NCI-H226 (cell line): ENCODE measurements at regions not wholly inside any gene's neighbourhood (a gene's known extent, or its start where the extent isn't known, plus 50 kb on each side); places are given as distances from the start of the nearest gene placed in this dataset.

Experiments used
- DNase-seq: peaks from one replicate; pipeline ENCODE4 v3.0.0-alpha.2; 2015

GRCh38 chr14:81673930-81674329 is 140.3 kb upstream of the SEL1L start:
- DNase-seq, result no peak

GRCh38 chr14:81676395-81676794 is 142.7 kb upstream of the SEL1L start:
- DNase-seq, result no peak

DNA sequence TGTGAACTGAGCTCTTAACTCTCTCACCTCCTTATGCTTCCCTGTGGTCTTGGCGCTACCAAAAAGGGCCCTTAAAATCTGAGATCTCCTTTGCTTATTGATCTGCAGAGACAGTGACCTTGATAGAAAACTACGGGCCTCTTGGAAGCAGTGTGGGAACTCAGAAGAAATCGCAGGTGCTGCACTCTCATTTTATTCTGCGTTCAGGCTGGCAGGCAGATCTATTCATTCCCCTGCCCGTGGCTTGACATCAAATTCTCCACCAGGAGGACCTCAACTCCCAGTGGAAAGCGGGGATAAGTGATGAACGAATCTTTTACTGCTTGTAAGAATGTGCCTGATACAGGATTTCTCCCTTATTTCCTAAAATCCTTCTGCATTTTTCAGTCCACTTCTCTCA is 143.2 kb upstream of the SEL1L start:
- DNase-seq, result no peak

DNA sequence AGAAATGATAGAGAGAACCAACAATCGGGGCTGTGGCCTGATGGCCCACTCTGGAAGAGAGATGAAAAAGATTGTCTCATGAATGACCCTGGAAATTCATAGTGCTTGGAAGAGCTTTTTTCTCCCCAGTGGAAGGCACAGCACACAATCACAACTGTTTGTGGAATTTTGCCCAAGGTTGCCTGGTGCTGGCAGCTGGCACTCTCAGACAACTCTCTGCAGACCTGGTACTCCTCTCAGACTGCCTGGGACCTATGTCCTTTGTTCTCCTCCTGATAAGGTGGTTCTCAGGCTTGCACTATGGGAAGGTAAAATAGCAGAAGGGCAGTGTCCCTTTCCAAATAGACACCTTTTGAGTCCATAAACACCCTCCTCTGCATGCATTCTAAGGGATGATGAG is 144.1 kb upstream of the SEL1L start:
- DNase-seq, result no peak

GRCh38 chr14:81679226-81679625 is 145.6 kb upstream of the SEL1L start:
- no peak for DNase-seq

GRCh38 chr14:81681541-81681940 is 147.9 kb upstream of the SEL1L start:
- DNase-seq, result no peak

GRCh38 chr14:81682134-81682533 is 148.5 kb upstream of the SEL1L start:
- no peak for DNase-seq

DNA sequence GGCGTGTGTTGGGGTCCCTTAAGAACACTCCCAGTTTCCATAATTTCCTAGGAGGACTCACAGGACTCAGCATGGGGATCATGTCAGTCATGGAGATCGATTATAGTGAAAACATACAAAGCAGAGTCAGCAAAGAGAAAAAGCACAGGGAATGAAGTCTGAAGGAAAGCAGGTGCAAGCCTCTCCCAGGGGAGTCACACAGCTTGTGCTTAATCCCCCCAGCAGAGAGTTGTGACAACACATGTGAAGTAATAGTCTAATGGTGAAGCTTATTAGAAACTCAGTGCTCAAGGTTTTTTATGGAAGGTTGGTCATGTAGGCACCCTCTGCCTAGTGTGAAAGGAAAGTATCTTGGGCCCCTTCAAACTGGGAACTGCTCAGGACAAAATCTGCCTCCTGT is 149.0 kb upstream of the SEL1L start:
- no peak for DNase-seq

- no peak for DNase-seq
Observed at GRCh38 chr14:81684696-81685095, 151.0 kb upstream of the SEL1L start.

DNA sequence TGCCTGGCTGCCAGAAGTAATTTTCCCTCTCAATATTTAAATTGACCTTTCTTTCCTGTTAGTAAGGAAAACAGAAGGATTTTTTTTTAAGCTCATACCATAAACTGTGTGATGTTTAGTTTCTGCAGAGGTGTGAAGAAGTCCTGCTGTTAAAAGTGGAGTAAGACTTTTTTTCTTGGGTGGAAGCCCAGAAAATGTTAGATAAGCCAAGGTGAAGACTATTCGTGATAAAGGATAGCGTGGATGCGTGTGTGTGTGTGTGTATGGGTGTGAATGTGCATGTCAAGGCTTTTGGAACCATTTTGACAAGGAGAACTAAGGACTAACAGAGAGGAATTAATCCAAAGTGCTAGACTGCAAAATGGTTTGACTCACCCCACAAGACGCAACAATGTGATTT is 152.9 kb upstream of the SEL1L start:
- no peak for DNase-seq

DNA sequence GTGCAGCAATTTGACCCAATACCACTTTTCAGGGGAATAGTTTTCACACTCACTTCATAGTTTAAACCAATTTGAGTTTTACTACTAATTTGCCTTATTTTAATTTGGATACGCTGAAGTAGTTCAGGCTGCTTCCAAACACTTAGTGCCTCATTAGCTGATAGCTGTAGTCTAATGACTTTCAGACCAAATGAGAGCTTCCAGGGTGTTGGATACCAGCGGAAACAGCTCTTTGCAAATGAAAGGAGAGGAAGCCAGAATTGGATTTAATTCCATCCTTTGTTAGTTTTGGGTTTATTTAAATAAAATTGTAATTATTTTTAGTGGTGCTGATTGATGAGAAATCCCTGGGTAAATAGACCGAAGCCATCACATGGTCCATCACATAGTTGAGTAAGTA is 158.3 kb upstream of the SEL1L start:
- DNase-seq, result no peak

- no peak for DNase-seq
Observed at GRCh38 chr14:81694419-81694818, 160.8 kb upstream of the SEL1L start.

DNA sequence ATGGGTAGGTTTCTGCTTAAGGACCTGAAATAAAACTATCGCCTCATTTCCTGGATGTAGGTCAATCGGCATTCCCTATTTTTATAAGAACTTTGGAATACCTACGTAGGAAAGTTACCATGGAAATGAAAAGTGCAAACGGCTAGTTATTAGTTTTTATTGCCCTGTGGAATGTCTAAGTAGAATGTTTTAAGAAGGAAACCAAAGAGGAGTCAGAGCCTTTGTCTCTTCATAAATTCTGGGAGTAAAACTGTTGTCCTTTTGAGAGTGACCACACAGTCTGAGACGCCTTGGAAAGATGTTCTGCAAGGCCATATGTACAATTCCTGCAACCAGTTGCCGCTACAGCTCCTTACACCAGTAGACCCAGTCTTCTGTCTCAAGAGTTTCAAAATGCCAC is 176.0 kb upstream of the SEL1L start:
- no peak for DNase-seq

DNA sequence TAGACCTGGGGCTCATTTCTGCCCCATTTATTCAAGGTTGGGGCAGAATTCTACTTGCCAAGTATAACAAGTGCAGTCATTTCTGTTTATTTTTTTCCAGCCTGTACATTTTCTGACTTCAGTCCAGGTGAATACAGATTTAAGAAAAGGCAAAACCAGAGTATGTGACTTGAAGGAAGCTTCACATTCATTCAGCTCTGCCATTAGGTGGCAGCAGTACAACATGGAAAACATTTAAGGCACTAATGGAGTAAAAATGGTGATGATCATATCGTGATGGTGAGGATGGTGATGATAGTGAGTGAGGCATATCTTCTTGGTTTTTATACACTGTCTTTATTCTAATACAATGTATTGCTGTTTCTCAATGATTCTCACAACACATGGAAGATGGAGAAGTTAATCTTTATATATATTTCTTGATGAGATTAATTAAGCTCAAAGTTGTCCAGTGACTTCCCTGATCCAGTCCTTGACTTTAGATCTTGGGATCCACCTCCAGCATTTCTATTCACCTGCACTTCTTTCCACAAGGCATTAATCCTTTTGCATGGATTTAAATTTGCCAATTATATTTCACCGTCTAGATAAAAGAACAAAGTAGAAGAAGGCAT is 176.7 kb upstream of the SEL1L start:
- no peak for DNase-seq

DNA sequence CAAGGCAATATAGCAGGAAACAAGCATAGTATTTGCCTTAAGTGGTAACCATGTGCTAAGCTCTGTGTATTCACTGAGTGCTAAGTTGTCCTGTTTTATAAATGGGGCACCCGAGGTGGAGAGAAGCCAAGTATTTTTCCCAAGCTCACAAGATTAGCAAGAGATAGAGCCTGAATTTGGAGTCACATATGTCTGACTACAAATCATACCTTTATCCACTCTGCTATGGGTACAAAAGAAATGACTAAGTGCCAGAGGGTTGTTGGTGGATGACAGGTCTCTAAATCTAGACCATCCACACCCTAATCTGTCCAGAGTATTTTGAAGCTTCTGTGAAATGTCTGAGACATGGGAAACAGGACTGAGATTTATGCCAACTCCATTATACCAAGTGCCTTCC is 182.1 kb upstream of the SEL1L start:
- DNase-seq, result no peak

GRCh38 chr14:81716953-81717352 is 183.3 kb upstream of the SEL1L start:
- no peak for DNase-seq

DNA sequence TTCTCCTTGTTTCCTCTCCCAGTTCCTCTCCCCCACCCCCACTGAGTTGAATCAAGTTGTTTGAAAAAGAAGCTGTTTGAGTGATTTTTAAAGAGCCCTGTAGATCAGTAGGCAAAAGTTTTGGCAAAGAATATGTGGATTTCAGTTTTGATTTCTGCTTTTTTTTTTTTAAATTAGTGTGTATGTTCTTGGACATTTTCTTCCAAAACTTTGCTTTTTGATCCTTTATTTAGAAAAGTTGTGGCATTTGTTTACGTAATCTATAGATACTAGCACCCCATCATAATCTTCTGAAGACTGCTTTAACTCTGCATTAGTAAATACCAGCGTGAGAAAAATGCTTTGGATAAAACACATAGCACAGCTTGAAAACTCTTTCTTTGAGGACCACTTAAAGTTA is 190.3 kb upstream of the SEL1L start:
- no peak for DNase-seq

DNA sequence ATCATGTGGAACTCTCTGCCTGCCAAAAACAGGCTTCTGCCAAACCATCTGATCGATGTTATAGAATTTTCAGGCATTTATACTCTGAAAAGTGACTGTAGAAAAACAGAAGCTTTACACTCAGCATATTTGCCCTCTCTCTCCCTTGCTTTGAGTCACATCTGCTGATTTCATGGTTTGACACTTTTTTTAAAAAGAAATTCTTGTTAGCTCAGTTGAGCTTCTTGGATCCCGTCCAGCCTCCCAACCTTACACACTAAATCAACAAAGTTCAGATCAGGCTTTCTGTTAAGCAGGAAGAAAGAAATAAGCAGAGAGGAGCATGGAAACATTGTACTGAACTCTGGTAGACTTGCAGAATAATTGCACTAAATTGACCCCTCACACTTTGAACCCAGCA is 193.6 kb upstream of the SEL1L start:
- DNase-seq, result no peak

- no peak for DNase-seq
Observed at GRCh38 chr14:81728447-81728846, 194.8 kb upstream of the SEL1L start.

GRCh38 chr14:81729622-81730021 is 196.0 kb upstream of the SEL1L start:
- no peak for DNase-seq

DNA sequence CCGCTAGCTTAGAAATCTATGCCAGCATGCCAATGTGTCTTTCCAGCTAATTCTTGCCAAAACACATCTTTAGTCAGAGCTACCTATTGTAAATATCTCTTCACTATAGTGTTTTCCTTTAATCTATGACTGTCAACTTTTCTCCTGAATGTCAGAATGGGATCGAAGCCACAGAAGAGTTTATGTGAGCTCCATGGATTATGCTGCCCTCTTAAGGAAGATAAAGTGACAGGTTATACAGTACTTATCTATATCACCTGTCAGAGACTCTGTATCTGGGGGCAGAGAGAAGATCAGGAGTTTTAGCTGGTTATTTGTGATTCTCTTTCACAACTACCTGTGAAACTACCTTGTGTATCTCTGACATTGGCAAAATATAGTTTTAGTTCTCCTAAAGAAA is 204.3 kb upstream of the SEL1L start:
- no peak for DNase-seq

DNA sequence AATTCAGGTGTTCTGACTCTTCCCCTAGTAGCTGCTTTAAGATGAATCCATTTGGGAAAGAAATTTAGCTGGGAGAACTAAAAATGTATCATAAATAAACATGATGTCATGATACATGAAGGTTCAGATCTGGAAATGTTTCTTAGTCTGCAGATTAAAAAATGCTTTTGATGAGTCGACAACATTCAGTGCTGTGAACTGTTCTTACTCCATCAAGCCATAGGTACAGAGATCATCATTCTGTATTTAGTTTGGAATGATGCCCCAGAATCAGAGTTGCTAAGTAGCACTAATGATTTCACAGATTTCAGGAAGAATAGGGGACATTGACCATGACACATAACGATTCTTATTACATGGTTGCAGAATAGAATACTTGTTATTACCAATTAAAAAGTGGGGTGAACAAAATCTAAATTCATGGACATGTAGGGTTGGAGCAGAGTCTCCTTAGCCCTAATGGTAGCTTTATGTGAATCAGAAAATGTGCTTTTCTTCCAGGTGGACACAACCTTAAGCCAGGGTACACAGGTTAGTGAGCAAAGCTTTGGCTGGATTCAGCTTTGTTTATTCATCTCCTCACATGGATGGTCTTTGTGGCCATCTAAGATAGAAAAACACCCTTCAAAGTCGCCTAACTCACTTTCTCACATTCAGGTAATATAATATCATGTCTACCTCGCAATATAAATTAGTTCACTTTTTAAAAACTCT is 205.4 kb upstream of the SEL1L start:
- no peak for DNase-seq

- DNase-seq, result no peak
Observed at GRCh38 chr14:81743605-81744004, 210.0 kb upstream of the SEL1L start.

- no peak for DNase-seq
Observed at GRCh38 chr14:81751198-81751597, 217.5 kb upstream of the SEL1L start.

DNA sequence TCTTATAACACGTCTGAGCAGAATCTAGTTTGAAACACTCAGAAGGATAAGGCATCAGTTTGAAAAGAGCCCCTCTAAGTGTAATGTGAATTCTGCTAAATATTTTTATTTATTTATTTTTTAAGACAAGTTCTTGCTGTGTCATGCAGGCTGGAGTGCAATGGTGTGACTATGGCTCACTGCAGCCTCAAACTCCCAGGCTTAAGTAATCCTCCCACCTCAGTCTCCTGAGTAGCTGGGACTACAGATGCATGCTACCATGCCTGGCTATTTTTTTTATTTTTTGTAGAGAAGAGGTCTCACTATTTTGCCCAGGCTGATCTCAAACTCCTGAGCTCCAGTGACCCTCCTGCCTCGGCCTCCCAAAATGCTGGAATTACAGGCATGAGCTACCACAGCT is 225.9 kb upstream of the SEL1L start:
- no peak for DNase-seq
